Esophagus muscularis mucosa (tissue), 4 donors: ENCODE measurements at regions not wholly inside any gene's neighbourhood (a gene's known extent, or its start where the extent isn't known, plus 50 kb on each side); places are given as distances from the start of the nearest gene placed in this dataset.

Experiments
- DNase-seq: peaks from one replicate; pipeline ENCODE4 v3.0.0-alpha.2; 2017; ENCODE audit errors: extremely low spot score
- H3K27ac ChIP-seq, 4 donors: fragments of 200-600 bp; sonication (generic); replicated peaks in 1 of 4; 1 replicate in 3 of 4; 2 replicates in 1 of 4; pipeline ENCODE4 v1.5.1; 2016 to 2019; ENCODE audit warnings: mild to moderate bottlenecking in 1 of 4
- H3K27me3 ChIP-seq, 4 donors: fragments of 200-600 bp; sonication (generic); one replicate each; pipeline versions ENCODE4 v1.5.1 to v1.6.0; 2016 to 2019
- H3K36me3 ChIP-seq, 4 donors: fragments of 200-600 bp; sonication (generic); one replicate each; pipeline ENCODE4 v1.5.1; 2016 to 2019
- H3K4me1 ChIP-seq, 4 donors: fragments of 200-600 bp; sonication (generic); one replicate each; pipeline ENCODE4 v1.5.1; 2016 to 2019
- H3K4me3 ChIP-seq, 4 donors: fragments of 200-600 bp; sonication (generic); 1 replicate in 2 of 4; 2 replicates in 2 of 4; pipeline ENCODE4 v1.5.1; 2016 to 2019; ENCODE audit warnings: mild to moderate bottlenecking in 4 of 4, moderate library complexity in 1 of 4
- H3K9me3 ChIP-seq, 4 donors: fragments of 200-600 bp; sonication (generic); 1 replicate in 3 of 4; 2 replicates in 1 of 4; pipeline ENCODE4 v1.5.1; 2016 to 2019
- EP300 ChIP-seq: sonication (generic); formaldehyde crosslinking; IDR thresholded peaks from one replicate; pipeline ENCODE4 v1.6.1; 2017; ENCODE audit warnings: antibody characterized with exemption
- POLR2A ChIP-seq: fragments of 450-650 bp; IDR thresholded peaks from one replicate; pipeline ENCODE4 v1.6.1; 2017; ENCODE audit warnings: antibody characterized with exemption, moderate library complexity, mild to moderate bottlenecking, low read depth
- POLR2AphosphoS5 ChIP-seq, 2 donors: sonication (generic); formaldehyde crosslinking; IDR thresholded peaks; one replicate each; pipeline ENCODE4 v1.6.1; 2017; ENCODE audit warnings: antibody characterized with exemption in 2 of 2
- WGBS: methylation state at CpG from one replicate; pipeline ENCODE4 v1.1.5; 2018; 5-methylcytosine and 5-hydroxymethylcytosine counted together
- intact Hi-C: fragments of 100-400 bp; cut with DNase I; formaldehyde crosslinking; loops from one replicate; pipeline ENCODE4 v1.15.1; 2023
- TF ChIP-seq, protein P1 (sequence below), 3 experiments: fragments of 200-600 bp in 2 of 3; fragments of 450-650 bp in 1 of 3; sonication (generic) in 2 of 3; IDR thresholded peaks; one replicate each; pipeline ENCODE4 v1.5.1; 2017 to 2019; ENCODE audit warnings: antibody characterized with exemption in 3 of 3, mild to moderate bottlenecking in 2 of 3, moderate library complexity in 1 of 3

DNA sequence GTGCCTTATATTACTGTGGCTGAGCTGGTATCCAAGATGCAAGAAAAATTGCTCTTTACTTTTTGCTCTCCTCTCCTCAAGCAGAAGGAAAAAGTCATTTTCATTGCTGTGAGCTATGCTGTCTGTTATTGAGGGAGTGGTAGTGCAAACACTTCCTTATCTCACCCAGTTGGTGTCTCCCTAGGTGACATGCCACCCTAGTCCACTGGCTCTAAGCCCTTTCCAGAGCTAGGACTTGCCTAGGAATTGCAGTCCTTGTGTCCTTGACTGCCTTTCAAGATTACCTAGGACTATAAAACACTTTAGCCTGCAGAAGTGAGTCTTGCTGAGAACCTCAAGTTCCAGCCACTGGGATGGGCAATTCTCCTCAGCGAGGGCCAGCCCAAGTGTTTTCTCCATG lies 458.3 kb downstream of the MRPL39 start:
- no peak for TF ChIP-seq POLR2AphosphoS5 (IDR thresholded peaks at IDR 0.05)
- TF ChIP-seq, protein P1, sequence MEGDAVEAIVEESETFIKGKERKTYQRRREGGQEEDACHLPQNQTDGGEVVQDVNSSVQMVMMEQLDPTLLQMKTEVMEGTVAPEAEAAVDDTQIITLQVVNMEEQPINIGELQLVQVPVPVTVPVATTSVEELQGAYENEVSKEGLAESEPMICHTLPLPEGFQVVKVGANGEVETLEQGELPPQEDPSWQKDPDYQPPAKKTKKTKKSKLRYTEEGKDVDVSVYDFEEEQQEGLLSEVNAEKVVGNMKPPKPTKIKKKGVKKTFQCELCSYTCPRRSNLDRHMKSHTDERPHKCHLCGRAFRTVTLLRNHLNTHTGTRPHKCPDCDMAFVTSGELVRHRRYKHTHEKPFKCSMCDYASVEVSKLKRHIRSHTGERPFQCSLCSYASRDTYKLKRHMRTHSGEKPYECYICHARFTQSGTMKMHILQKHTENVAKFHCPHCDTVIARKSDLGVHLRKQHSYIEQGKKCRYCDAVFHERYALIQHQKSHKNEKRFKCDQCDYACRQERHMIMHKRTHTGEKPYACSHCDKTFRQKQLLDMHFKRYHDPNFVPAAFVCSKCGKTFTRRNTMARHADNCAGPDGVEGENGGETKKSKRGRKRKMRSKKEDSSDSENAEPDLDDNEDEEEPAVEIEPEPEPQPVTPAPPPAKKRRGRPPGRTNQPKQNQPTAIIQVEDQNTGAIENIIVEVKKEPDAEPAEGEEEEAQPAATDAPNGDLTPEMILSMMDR (IDR thresholded peaks at IDR 0.05): no peak
- TF ChIP-seq POLR2A: no peak
- no peak for TF ChIP-seq EP300
- H3K4me1 ChIP-seq: no peaks in the 10 kb centered on the region
- DNase-seq: no peak
- no peaks in the 10 kb centered on the region for H3K27me3 ChIP-seq
- intact Hi-C loops: no loop called here
- H3K4me3 ChIP-seq: no peak overlapping the region
- H3K36me3 ChIP-seq: no peaks in the 10 kb centered on the region
- no peaks in the 10 kb centered on the region for H3K9me3 ChIP-seq
- no peak overlapping the region for H3K27ac ChIP-seq
- no CpG with 5 or more reads among the region's 1 CpG for whole genome bisulfite sequencing

DNA sequence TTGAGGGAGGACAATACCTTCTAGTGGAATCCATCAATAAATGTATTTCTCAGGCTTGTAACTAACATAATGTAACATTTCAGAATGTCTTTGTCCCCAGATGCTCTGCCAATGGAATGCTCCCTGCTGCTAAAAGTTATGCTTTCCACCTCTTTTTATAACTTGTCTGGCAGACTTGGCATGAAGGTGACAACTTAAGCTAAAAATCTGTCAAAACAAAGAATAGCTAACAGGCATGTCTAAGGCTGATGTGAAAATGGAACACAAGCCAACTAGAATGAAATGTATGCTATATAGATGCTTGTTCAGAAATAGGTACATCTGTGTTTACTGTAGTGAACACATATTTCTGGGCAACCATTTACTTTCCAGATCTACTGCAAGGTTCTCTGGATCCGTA lies 467.9 kb downstream of the MRPL39 start:
- no peaks in the 10 kb centered on the region for H3K9me3 ChIP-seq
- 62% methylated on average over 1 of the region's 1 CpG for WGBS
- H3K36me3 ChIP-seq: no peaks in the 10 kb centered on the region
- H3K27me3 ChIP-seq: no peaks in the 10 kb centered on the region
- intact Hi-C loops: no loop called here
- no peak for DNase-seq
- H3K4me3 ChIP-seq: no peak overlapping the region
- no peak overlapping the region for H3K27ac ChIP-seq
- no peak for TF ChIP-seq POLR2AphosphoS5 (IDR thresholded peaks at IDR 0.05)
- TF ChIP-seq EP300: no peak
- no peak for TF ChIP-seq POLR2A
- TF ChIP-seq, protein P1 (IDR thresholded peaks at IDR 0.05): no peak
- H3K4me1 ChIP-seq: no peaks in the 10 kb centered on the region

DNA sequence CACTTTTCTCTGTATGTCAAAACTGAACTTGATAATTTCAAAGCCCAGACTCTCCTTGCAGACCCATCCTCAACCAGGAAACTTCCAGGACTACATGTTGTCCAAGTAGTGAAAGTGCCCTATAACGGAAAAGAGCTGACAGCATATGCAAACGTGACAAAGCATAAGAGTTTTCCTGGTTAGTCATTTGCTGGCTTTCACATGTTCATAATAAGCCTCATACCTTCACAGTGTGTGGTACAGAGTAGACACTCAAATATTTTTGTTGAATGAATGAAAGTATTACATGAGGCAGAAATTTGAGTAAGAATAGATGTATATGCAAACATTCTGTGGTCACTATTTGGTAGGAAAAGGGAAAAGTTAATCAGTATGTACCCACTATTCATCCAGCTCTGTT lies 473.3 kb downstream of the MRPL39 start:
- H3K27me3 ChIP-seq: no peaks in the 10 kb centered on the region
- WGBS: 87% methylated on average over 2 of the region's 2 CpGs

DNA sequence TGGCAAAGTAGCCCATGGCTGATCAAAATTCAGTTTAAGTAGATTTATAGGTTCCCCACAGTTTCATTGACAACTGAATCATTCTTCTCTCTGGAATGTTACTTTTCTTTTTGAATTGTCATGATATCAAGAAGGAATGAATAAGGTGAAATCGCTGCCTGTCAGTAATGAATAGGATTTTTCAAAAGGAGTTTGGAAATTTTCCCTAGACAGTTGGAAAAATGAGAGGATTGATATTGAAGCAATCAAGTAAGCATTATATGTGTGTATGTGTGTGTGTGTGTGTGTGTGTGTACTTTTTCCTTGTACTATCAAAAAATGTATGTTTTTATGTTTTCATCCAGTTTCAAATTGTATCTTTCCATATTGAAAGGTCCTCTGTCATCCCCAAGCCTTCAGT lies 479.5 kb downstream of the MRPL39 start:
- Histone ChIP-seq H3K27ac (no peak overlapping the region), H3K4me1 (no peaks in the 10 kb centered on the region), H3K27me3 (no peaks in the 10 kb centered on the region), H3K4me3 (no peak overlapping the region), H3K9me3 (no peaks in the 10 kb centered on the region), H3K36me3 (no peaks in the 10 kb centered on the region)
- DNase-seq: no peak
- TF ChIP-seq POLR2AphosphoS5 (IDR thresholded peaks at IDR 0.05) (no peak), POLR2A (no peak), EP300 (no peak)
- TF ChIP-seq, protein P1 (IDR thresholded peaks at IDR 0.05): no peak
- intact Hi-C loops: no loop called here
- 77% methylated on average over 1 of the region's 1 CpG for WGBS

More for the DNA sequence above, 473.3 kb downstream of the MRPL39 start:
- Histone ChIP-seq H3K27ac (no peak overlapping the region), H3K4me3 (no peak overlapping the region), H3K4me1 (no peaks in the 10 kb centered on the region), H3K9me3 (no peaks in the 10 kb centered on the region), H3K36me3 (no peaks in the 10 kb centered on the region)
- TF ChIP-seq POLR2AphosphoS5 (IDR thresholded peaks at IDR 0.05): no peak
- no peak for TF ChIP-seq EP300
- TF ChIP-seq, protein P1 (IDR thresholded peaks at IDR 0.05): no peak
- no peak for TF ChIP-seq POLR2A
- no peak for DNase-seq
- intact Hi-C loops: no loop called here

DNA sequence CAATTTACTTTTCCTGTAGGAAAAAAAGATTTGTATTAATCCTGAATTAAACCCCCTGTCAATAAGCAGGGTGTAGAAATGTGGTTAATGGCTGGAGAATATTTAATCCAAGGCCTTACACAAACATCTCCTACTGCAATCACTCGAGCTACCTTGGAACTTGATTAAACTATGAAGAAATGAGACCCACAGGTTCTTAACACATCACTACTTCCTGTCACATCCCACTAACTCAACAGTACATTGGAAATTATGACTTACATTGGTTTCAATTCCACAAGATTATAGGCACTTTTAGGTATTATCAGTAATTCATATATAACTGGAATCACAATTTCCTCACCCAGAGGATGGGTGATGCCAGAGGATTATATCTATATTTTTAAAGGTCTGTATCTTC lies 480.3 kb downstream of the MRPL39 start:
- no peaks in the 10 kb centered on the region for H3K36me3 ChIP-seq
- DNase-seq: no peak
- intact Hi-C loops: no loop called here
- no peaks in the 10 kb centered on the region for H3K9me3 ChIP-seq
- WGBS: 68% methylated on average over 1 of the region's 1 CpG
- H3K4me3 ChIP-seq: no peak overlapping the region
- TF ChIP-seq POLR2AphosphoS5 (IDR thresholded peaks at IDR 0.05) (no peak), EP300 (no peak), POLR2A (no peak)
- TF ChIP-seq, protein P1 (IDR thresholded peaks at IDR 0.05): no peak
- H3K4me1 ChIP-seq: no peaks in the 10 kb centered on the region
- no peaks in the 10 kb centered on the region for H3K27me3 ChIP-seq
- H3K27ac ChIP-seq: no peak overlapping the region
